H1 (cell line): ENCODE measurements at regions not wholly inside any gene's neighbourhood (a gene's known extent, or its start where the extent isn't known, plus 50 kb on each side); places are given as distances from the start of the nearest gene placed in this dataset.
"Not testable (repeated sequence)": the region's sequence is repeated elsewhere in the genome, so short reads cannot be mapped to it uniquely, and the experiment has no call there.

Experiments
- CTCF ChIA-PET: fragments of 300-600 bp; sonication (Branson Sonifier 250); formaldehyde crosslinking; loops from one replicate; lab custom pipeline; 2021; ENCODE audit not compliant: partially characterized antibody; lab: Charles Lee
- POLR2A ChIA-PET: fragments of 300-600 bp; sonication (Branson Sonifier 250); formaldehyde crosslinking; loops from one replicate; lab custom pipeline; 2021; ENCODE audit warnings: inconsistent platforms; ENCODE audit not compliant: partially characterized antibody; lab: Charles Lee
- DNase-seq, 2 experiments: peaks; one replicate each; pipeline versions ENCODE4 v3.0.0 to v3.0.0-alpha.2; 2010 to 2022; ENCODE audit warnings: low spot score in 2 of 2, low read depth in 1 of 2, mixed read lengths in 1 of 2
- FAIRE-seq: peaks from 2 replicates; lab custom pipeline; 2011; peaks lifted over from hg19 to GRCh38; lab: Jason Lieb, UNC
- H2AFZ ChIP-seq: 2 replicates; pipeline ENCODE4 v1.8.1; 2012; ENCODE audit warnings: low read length, inconsistent platforms
- H2AK5ac ChIP-seq: 2 replicates; pipeline ENCODE4 v1.6.1; 2013; ENCODE audit warnings: low read depth, low read length
- H2BK120ac ChIP-seq: replicated peaks from 2 replicates; pipeline ENCODE3; 2013; ENCODE audit warnings: low read depth, low read length, inconsistent platforms
- H2BK12ac ChIP-seq: 2 replicates; pipeline ENCODE4 v1.6.1; 2013; ENCODE audit warnings: low read depth, low read length
- H2BK15ac ChIP-seq: 2 replicates; pipeline ENCODE4 v1.6.1; 2013; ENCODE audit warnings: low read length
- H2BK20ac ChIP-seq: 2 replicates; pipeline ENCODE4 v1.6.1; 2013; ENCODE audit warnings: low read length
- H2BK5ac ChIP-seq: 2 replicates; pipeline ENCODE4 v1.6.1; 2013; ENCODE audit warnings: low read depth, low read length
- H3K14ac ChIP-seq: 2 replicates; pipeline ENCODE4 v1.6.1; 2013; ENCODE audit warnings: inconsistent platforms; ENCODE audit not compliant: insufficient read length
- H3K18ac ChIP-seq: 2 replicates; pipeline ENCODE4 v1.6.1; 2013; ENCODE audit warnings: low read length; ENCODE audit errors: extremely low read depth
- H3K23ac ChIP-seq: 2 replicates; pipeline ENCODE4 v1.6.1; 2013; ENCODE audit warnings: inconsistent platforms; ENCODE audit not compliant: insufficient read length
- H3K23me2 ChIP-seq: 2 replicates; pipeline ENCODE4 v1.6.1; 2013; ENCODE audit warnings: low read depth, low read length
- H3K27ac ChIP-seq: 2 replicates; pipeline ENCODE4 v1.6.1; 2011; ENCODE audit warnings: low read depth, low read length, inconsistent platforms
- H3K27me3 ChIP-seq, 4 experiments: replicated peaks in 1 of 4; 1 replicate in 1 of 4; 2 replicates in 3 of 4; pipeline versions ENCODE4 v1.6.1 to v1.8.1; 2011 to 2013; ENCODE audit warnings: low read length in 3 of 4, mild to moderate bottlenecking in 3 of 4, inconsistent platforms in 2 of 4, mixed read lengths in 2 of 4, moderate library complexity in 1 of 4; ENCODE audit not compliant: control insufficient read depth in 3 of 4, insufficient read depth in 3 of 4; ENCODE audit errors: extremely low read depth in 1 of 4
- H3K36me3 ChIP-seq, 4 experiments: 2 replicates each; pipeline versions ENCODE4 v1.6.1 to v1.8.1; 2011 to 2013; ENCODE audit warnings: mild to moderate bottlenecking in 4 of 4, low read length in 3 of 4, moderate library complexity in 2 of 4, control low read depth in 1 of 4, inconsistent platforms in 1 of 4; ENCODE audit not compliant: insufficient read depth in 4 of 4, control insufficient read depth in 2 of 4
- H3K4ac ChIP-seq: replicated peaks from 2 replicates; pipeline ENCODE3; 2013; ENCODE audit warnings: low read length, low read depth, mixed read lengths, inconsistent platforms; ENCODE audit not compliant: insufficient read length
- H3K4me1 ChIP-seq, 4 experiments: replicated peaks in 1 of 4; 1 replicate in 1 of 4; 2 replicates in 3 of 4; pipeline versions ENCODE4 v1.6.1 to v1.8.1; 2011 to 2013; ENCODE audit warnings: low read length in 3 of 4, inconsistent platforms in 2 of 4, mixed read lengths in 1 of 4; ENCODE audit not compliant: insufficient read depth in 4 of 4, control insufficient read depth in 3 of 4
- H3K4me2 ChIP-seq, 2 experiments: 2 replicates each; pipeline versions ENCODE4 v1.6.1 to v1.8.1; 2011 to 2013; ENCODE audit warnings: low read depth in 2 of 2, low read length in 2 of 2, control low read depth in 1 of 2, inconsistent platforms in 1 of 2, mild to moderate bottlenecking in 1 of 2; ENCODE audit not compliant: insufficient read depth in 1 of 2
- H3K4me3 ChIP-seq, 4 experiments: fragments of 200-600, 300-600 bp in 1 of 4; sonication (generic), shearing (Covaris generic), sonication (Bioruptor Twin) in 1 of 4; 2 replicates each; pipeline versions ENCODE4 v1.5.1 to v1.8.1; 2011 to 2016; ENCODE audit warnings: low read length in 4 of 4, low read depth in 3 of 4, control low read depth in 2 of 4, inconsistent platforms in 2 of 4, mild to moderate bottlenecking in 2 of 4, mixed read lengths in 1 of 4, moderate library complexity in 1 of 4; ENCODE audit not compliant: insufficient read depth in 2 of 4; ENCODE audit errors: extremely low read depth in 1 of 4
- H3K56ac ChIP-seq: replicated peaks from 2 replicates; pipeline ENCODE3; 2013; ENCODE audit warnings: low read depth, mild to moderate bottlenecking, mixed read lengths, low read length, inconsistent platforms; ENCODE audit not compliant: insufficient read length
- H3K79me1 ChIP-seq: 2 replicates; pipeline ENCODE4 v1.6.1; 2013; ENCODE audit warnings: low read depth, low read length, control low read depth
- H3K79me2 ChIP-seq, 2 experiments: 2 replicates each; pipeline versions ENCODE4 v1.6.1 to v1.8.1; 2012 to 2013; ENCODE audit warnings: low read length in 2 of 2, mild to moderate bottlenecking in 2 of 2, inconsistent platforms in 1 of 2; ENCODE audit not compliant: insufficient read depth in 2 of 2, control insufficient read depth in 1 of 2
- H3K9ac ChIP-seq, 4 experiments: replicated peaks in 1 of 4; 1 replicate in 1 of 4; 2 replicates in 3 of 4; pipeline versions ENCODE4 v1.6.1 to v1.8.1; 2011 to 2013; ENCODE audit warnings: low read depth in 3 of 4, low read length in 3 of 4, control low read depth in 2 of 4, mild to moderate bottlenecking in 2 of 4, moderate library complexity in 2 of 4, inconsistent platforms in 1 of 4; ENCODE audit errors: extremely low read depth in 1 of 4
- H3K9me3 ChIP-seq, 2 experiments: 2 replicates each; pipeline versions ENCODE4 v1.6.1 to v1.8.1; 2012 to 2013; ENCODE audit warnings: mild to moderate bottlenecking in 2 of 2, moderate library complexity in 2 of 2, control low read depth in 1 of 2, inconsistent platforms in 1 of 2, low read depth in 1 of 2, low read length in 1 of 2, mixed read lengths in 1 of 2; ENCODE audit not compliant: insufficient read depth in 2 of 2
- H4K20me1 ChIP-seq, 2 experiments: replicated peaks in 1 of 2; 2 replicates each; pipeline versions ENCODE3 to v1.8.1; 2011 to 2013; ENCODE audit warnings: inconsistent platforms in 2 of 2, low read length in 2 of 2, mild to moderate bottlenecking in 1 of 2; ENCODE audit not compliant: insufficient read depth in 2 of 2, control insufficient read depth in 1 of 2
- H4K5ac ChIP-seq: 2 replicates; pipeline ENCODE4 v1.6.1; 2013; ENCODE audit warnings: low read length, low read depth, mixed read lengths, inconsistent platforms; ENCODE audit not compliant: insufficient read length
- H4K8ac ChIP-seq: 2 replicates; pipeline ENCODE4 v1.8.0; 2013; ENCODE audit warnings: mild to moderate bottlenecking, moderate library complexity, low read length, inconsistent platforms; ENCODE audit not compliant: insufficient read depth; ENCODE audit errors: extremely low read depth
- H4K91ac ChIP-seq: replicated peaks from 2 replicates; pipeline ENCODE3; 2013; ENCODE audit warnings: low read length, mixed read lengths, inconsistent platforms; ENCODE audit not compliant: insufficient read length
- CTBP2 ChIP-seq: IDR thresholded peaks from 2 replicates; pipeline ENCODE4 v1.7.0; 2011; ENCODE audit warnings: borderline replicate concordance, mild to moderate bottlenecking, moderate library complexity, mixed read lengths, low read length; ENCODE audit not compliant: insufficient read depth, insufficient read length
- POU5F1 ChIP-seq: IDR thresholded peaks from 2 replicates; pipeline ENCODE4 v1.6.1; 2011; ENCODE audit warnings: low read depth, mild to moderate bottlenecking, low read length, moderate library complexity
- WGBS, 2 experiments: shearing (Covaris generic) in 1 of 2; methylation state at CpG; one replicate each; pipeline versions ENCODE4 v1.1.6 to v1.1.7; 2013 to 2015; ENCODE audit warnings: low lambda C conversion rate in 2 of 2, mixed read lengths in 2 of 2, inconsistent platforms in 1 of 2, low coverage in 1 of 2, missing lambda C conversion rate in 1 of 2; ENCODE audit not compliant: insufficient replicate concordance in 2 of 2, insufficient coverage in 1 of 2, insufficient read length in 1 of 2; ENCODE audit errors: extremely low coverage in 1 of 2, missing lambda C conversion rate in 1 of 2; 5-methylcytosine and 5-hydroxymethylcytosine counted together

DNA sequence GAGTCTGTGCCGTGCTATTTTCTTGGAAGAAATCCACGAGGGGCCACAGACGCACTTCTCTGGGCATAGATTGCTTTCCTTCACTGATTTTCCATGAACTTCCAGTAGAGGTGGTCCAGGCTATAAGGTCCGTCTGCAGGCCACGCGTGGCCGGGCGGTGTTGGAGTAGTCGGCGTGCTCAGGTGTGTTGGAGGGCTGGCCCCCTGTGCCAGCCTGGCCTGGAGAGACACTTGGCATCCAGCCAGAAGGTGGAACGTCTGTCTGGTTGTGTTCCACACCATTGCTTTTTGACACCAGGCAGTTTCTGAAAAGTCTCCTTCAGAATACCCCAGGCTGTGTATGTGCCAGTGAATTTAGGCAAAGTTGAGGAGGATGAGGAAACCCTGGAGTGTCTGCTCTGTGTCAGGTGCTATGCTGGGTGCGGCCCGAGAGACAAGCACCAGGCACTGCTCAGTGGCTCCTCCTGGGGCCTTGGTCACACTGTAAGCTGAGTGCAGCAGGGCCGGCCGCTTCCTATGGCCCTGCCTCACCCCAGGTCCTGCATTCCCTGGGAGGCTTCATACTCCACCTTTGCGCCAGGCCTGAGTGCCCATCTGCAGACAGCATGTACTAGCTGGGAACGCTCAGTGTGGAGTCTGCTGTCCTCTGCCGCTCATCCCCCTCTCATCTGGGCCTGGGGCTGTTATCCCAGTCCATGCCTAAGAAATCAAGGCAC lies 52.1 kb upstream of the TAMM41 start (continued):
- no peak for TF ChIP-seq CTBP2
- no peak for TF ChIP-seq POU5F1
- TF ChIP-seq, all 59 proteins: peak for 0

- H3K4me1 ChIP-seq, H2BK5ac ChIP-seq, H3K9me3 ChIP-seq, FAIRE-seq, H2AK5ac ChIP-seq, H3K14ac ChIP-seq, H2BK15ac ChIP-seq, H4K91ac ChIP-seq, H4K5ac ChIP-seq, H3K18ac ChIP-seq, H3K56ac ChIP-seq, POLR2A ChIA-PET, DNase-seq, H3K4me3 ChIP-seq, H3K79me1 ChIP-seq, H3K79me2 ChIP-seq, H3K23ac ChIP-seq, H3K27me3 ChIP-seq, H4K20me1 ChIP-seq, H3K4ac ChIP-seq, H2BK20ac ChIP-seq, H2AFZ ChIP-seq, H3K23me2 ChIP-seq, H2BK120ac ChIP-seq, H3K4me2 ChIP-seq, H3K9ac ChIP-seq, H2BK12ac ChIP-seq, H3K36me3 ChIP-seq, H3K27ac ChIP-seq: not testable (repeated sequence)
- CTCF ChIA-PET = interaction anchor here (0.6 kb wide), 1 partner anchor 282 kb away, joined by 3 read pairs; no protein-coding TSS in a partner anchor
- H4K8ac ChIP-seq = peak overlapping the region; percentile 5; the same call in 1 of the 2 replicates
- 94% methylated on average over 9 of the region's 9 CpGs; no CpG with 5 or more reads in 1 of the 2 experiments for WGBS, 2 experiments
These were observed 52.7 kb upstream of the TAMM41 start for GRCh38 chr3:11899389-11899788.
